Islet of Langerhans (tissue), 1 donor: ENCODE measurements at regions not wholly inside any gene's neighbourhood (a gene's known extent, or its start where the extent isn't known, plus 50 kb on each side); places are given as distances from the start of the nearest gene placed in this dataset.

ENCODE experiments used
- FAIRE-seq: peaks from one replicate; lab custom pipeline; 2011; peaks lifted over from hg19 to GRCh38; lab: Jason Lieb, UNC

GRCh38 chr3:76349715-76350480 lies 564.5 kb upstream of the ZNF717 start:
- FAIRE-seq = no peak

- FAIRE-seq = no peak
These were observed 566.7 kb upstream of the ZNF717 start for GRCh38 chr3:76352051-76352450.

GRCh38 chr3:76352511-76353284 lies 567.3 kb upstream of the ZNF717 start:
- no peak for FAIRE-seq

- FAIRE-seq = no peak
These were observed 568.3 kb upstream of the ZNF717 start for GRCh38 chr3:76353683-76354082.

- no peak for FAIRE-seq
These were observed 575.7 kb upstream of the ZNF717 start for GRCh38 chr3:76361010-76361409.

GRCh38 chr3:76362643-76363042 lies 577.3 kb upstream of the ZNF717 start:
- FAIRE-seq = no peak

GRCh38 chr3:76365275-76365674 lies 579.9 kb upstream of the ZNF717 start:
- FAIRE-seq = no peak

GRCh38 chr3:76367281-76367680 lies 581.9 kb upstream of the ZNF717 start:
- no peak for FAIRE-seq

GRCh38 chr3:76369170-76369569 lies 583.8 kb upstream of the ZNF717 start:
- FAIRE-seq = no peak

- FAIRE-seq = no peak
These were observed 585.6 kb upstream of the ZNF717 start for GRCh38 chr3:76370749-76371520.

GRCh38 chr3:76372497-76372896 lies 587.1 kb upstream of the ZNF717 start:
- FAIRE-seq = no peak

GRCh38 chr3:76377074-76377473 lies 591.7 kb upstream of the ZNF717 start:
- FAIRE-seq = no peak

- no peak for FAIRE-seq
These were observed 593.4 kb upstream of the ZNF717 start for GRCh38 chr3:76378789-76379188.

GRCh38 chr3:76383781-76384180 lies 598.4 kb upstream of the ZNF717 start:
- no peak for FAIRE-seq

GRCh38 chr3:76387000-76387399 lies 601.7 kb upstream of the ZNF717 start:
- FAIRE-seq = no peak

GRCh38 chr3:76400141-76400540 lies 614.8 kb upstream of the ZNF717 start:
- FAIRE-seq = no peak

GRCh38 chr3:76402926-76403325 lies 617.6 kb upstream of the ZNF717 start:
- no peak for FAIRE-seq

- no peak for FAIRE-seq
These were observed 618.2 kb upstream of the ZNF717 start for GRCh38 chr3:76403556-76403955.

GRCh38 chr3:76405196-76405595 lies 619.8 kb upstream of the ZNF717 start:
- no peak for FAIRE-seq

GRCh38 chr3:76410762-76411281 lies 625.5 kb upstream of the ZNF717 start:
- no peak for FAIRE-seq

- no peak for FAIRE-seq
These were observed 624.5 kb upstream of the ROBO2 start for GRCh38 chr3:76415384-76415783.

GRCh38 chr3:76429581-76430177 lies 610.2 kb upstream of the ROBO2 start:
- FAIRE-seq = no peak
